Neural crest cell (in vitro differentiated cells): ENCODE measurements at regions not wholly inside any gene's neighbourhood (a gene's known extent, or its start where the extent isn't known, plus 50 kb on each side); places are given as distances from the start of the nearest gene placed in this dataset.

Experiments
- DNase-seq: peaks from one replicate; pipeline ENCODE4 v3.0.0; 2021; ENCODE audit warnings: low read depth, mixed read lengths, low spot score
- H3K27ac Mint-ChIP-seq: one replicate; pipeline ENCODE4 v1.8.0; 2021; ENCODE audit warnings: mild to moderate bottlenecking, mixed read lengths; ENCODE audit not compliant: unreplicated experiment
- H3K27me3 Mint-ChIP-seq: 2 replicates; pipeline ENCODE4 v1.8.0; 2021; ENCODE audit warnings: low read depth, mild to moderate bottlenecking, mixed read lengths
- H3K36me3 Mint-ChIP-seq: 2 replicates; pipeline ENCODE4 v1.8.0; 2021; ENCODE audit warnings: low read depth, mild to moderate bottlenecking, mixed read lengths
- H3K4me1 Mint-ChIP-seq: 2 replicates; pipeline ENCODE4 v1.8.0; 2021; ENCODE audit warnings: mixed read lengths
- H3K4me3 Mint-ChIP-seq: one replicate; pipeline ENCODE4 v1.8.0; 2021; ENCODE audit warnings: mild to moderate bottlenecking, mixed read lengths
- H3K9me3 Mint-ChIP-seq: 2 replicates; pipeline ENCODE4 v1.8.0; 2021; ENCODE audit warnings: mixed read lengths
- CTCF ChIP-seq: fragments of 200-600 bp; sonication (generic); conservative IDR thresholded peaks from 2 replicates; pipeline ENCODE4 v1.5.0; 2021; ENCODE audit warnings: antibody characterized with exemption, mild to moderate bottlenecking

GRCh38 chr6:147859071-147859470 is 350.6 kb downstream of the SAMD5 start:
- H3K9me3 Mint-ChIP-seq, result no peaks in the 10 kb centered on the region
- H3K27me3 Mint-ChIP-seq, result no peaks in the 10 kb centered on the region
- peaks cover 4% of the 10 kb centered on the region for H3K4me1 Mint-ChIP-seq
- no peaks in the 10 kb centered on the region for H3K36me3 Mint-ChIP-seq
- no peak for TF ChIP-seq CTCF
- no peak overlapping the region for H3K4me3 Mint-ChIP-seq
- no peak overlapping the region for H3K27ac Mint-ChIP-seq
- DNase-seq, result no peak

- Mint-ChIP-seq H3K9me3 (no peaks in the 10 kb centered on the region), H3K36me3 (no peaks in the 10 kb centered on the region), H3K27me3 (no peaks in the 10 kb centered on the region), H3K4me3 (no peak overlapping the region), H3K27ac (no peak overlapping the region), H3K4me1 (peaks cover 9% of the 10 kb centered on the region)
- no peak for DNase-seq
- no peak for TF ChIP-seq CTCF
Observed at GRCh38 chr6:147861696-147862095, 353.2 kb downstream of the SAMD5 start.

GRCh38 chr6:147867433-147868226 is 359.1 kb downstream of the SAMD5 start:
- TF ChIP-seq CTCF, result no peak
- Mint-ChIP-seq H3K27me3 (no peaks in the 10 kb centered on the region), H3K27ac (no peak overlapping the region), H3K4me3 (no peak overlapping the region), H3K36me3 (no peaks in the 10 kb centered on the region), H3K9me3 (peaks cover 1% of the 10 kb centered on the region), H3K4me1 (peaks cover 40% of the 10 kb centered on the region)
- DNase-seq, result no peak

- Mint-ChIP-seq H3K27me3 (no peaks in the 10 kb centered on the region), H3K4me3 (no peak overlapping the region), H3K36me3 (no peaks in the 10 kb centered on the region), H3K27ac (no peak overlapping the region), H3K4me1 (peaks cover 40% of the 10 kb centered on the region), H3K9me3 (peaks cover 2% of the 10 kb centered on the region)
- no peak for DNase-seq
- TF ChIP-seq CTCF, result no peak
Observed at GRCh38 chr6:147868427-147869190, 360.1 kb downstream of the SAMD5 start.

- DNase-seq, result no peak
- H3K27ac Mint-ChIP-seq, result no peak overlapping the region
- peaks cover 40% of the 10 kb centered on the region for H3K4me1 Mint-ChIP-seq
- no peaks in the 10 kb centered on the region for H3K36me3 Mint-ChIP-seq
- H3K9me3 Mint-ChIP-seq, result peaks cover 2% of the 10 kb centered on the region
- H3K27me3 Mint-ChIP-seq, result no peaks in the 10 kb centered on the region
- TF ChIP-seq CTCF, result no peak
- H3K4me3 Mint-ChIP-seq, result no peak overlapping the region
Observed at GRCh38 chr6:147869201-147869600, 360.7 kb downstream of the SAMD5 start.
